ENCODE measurements at regions not wholly inside any gene's neighbourhood (a gene's known extent, or its start where the extent isn't known, plus 50 kb on each side); places are given as distances from the start of the nearest gene placed in this dataset.

DNA sequence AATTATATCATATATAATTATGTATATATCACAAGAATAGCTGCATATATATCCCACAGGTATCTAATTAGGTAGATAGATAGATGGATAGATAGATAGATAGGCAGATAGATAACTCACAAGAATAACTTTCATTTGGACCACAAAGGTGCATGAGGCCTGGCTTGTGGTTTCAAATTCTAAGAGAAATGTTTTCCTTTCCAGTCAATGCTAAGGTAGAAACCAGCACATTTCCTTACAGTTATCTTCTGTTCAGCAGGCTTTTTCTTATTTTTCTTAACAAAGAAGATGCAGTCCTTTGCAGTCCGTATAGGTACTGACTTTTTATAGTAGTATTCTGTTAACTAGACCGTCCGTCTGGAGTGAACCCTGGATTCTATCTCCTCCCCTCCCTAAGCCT, 152.9 kb upstream of the ANKFN1 start:
- TF ChIP-seq CTCF (IDR thresholded peaks at IDR 0.05; ENCODE audit: low read depth, low read length), result no peak
- TF ChIP-seq MYC (IDR thresholded peaks at IDR 0.05; ENCODE audit: low read depth, low read length), result no peak
- no peak for TF ChIP-seq MAX (IDR thresholded peaks at IDR 0.05; ENCODE audit: low read depth, low read length)
